ENCODE measurements at regions not wholly inside any gene's neighbourhood (a gene's known extent, or its start where the extent isn't known, plus 50 kb on each side); places are given as distances from the start of the nearest gene placed in this dataset.
"Not testable (repeated sequence)": the region's sequence is repeated elsewhere in the genome, so short reads cannot be mapped to it uniquely, and the experiment has no call there.

DNA sequence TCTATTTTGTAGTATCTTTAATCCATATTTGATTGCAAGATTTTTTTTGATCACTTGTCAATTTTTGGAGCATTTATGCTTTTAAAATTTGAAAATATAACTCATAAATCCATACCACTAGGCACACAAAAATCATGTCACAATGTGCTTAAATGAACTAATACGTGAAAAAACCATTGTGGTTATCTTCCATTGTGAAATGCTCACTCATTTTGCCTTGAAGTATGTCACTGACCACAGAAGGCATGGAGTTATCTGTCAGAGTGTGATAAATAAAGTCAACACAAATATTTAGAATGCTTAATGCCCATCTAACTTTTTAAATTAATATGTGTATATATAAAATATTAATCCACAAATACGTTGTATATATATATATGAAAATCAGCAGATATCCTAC is 347.2 kb downstream of the PTPRC start:
- DNase-seq, result no peak

DNA sequence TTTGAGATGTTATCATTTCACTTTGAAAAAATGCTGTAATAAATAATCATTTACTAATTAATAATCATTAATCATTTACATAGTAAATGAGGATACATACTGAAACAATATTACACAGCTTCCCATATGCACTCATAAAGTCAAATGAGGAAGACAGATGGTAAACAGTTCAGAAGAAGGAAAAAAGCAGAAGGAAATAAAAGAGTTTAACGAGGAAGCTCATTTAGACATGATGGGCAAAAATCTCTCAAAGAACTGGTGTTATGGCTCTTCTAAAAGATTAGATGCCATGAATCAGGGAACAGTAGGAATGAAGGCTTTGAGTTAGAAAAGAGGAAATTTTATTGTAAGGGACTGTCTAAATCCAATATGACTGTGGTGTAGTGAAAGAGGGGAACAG is 347.6 kb downstream of the PTPRC start:
- no peak for DNase-seq

DNA sequence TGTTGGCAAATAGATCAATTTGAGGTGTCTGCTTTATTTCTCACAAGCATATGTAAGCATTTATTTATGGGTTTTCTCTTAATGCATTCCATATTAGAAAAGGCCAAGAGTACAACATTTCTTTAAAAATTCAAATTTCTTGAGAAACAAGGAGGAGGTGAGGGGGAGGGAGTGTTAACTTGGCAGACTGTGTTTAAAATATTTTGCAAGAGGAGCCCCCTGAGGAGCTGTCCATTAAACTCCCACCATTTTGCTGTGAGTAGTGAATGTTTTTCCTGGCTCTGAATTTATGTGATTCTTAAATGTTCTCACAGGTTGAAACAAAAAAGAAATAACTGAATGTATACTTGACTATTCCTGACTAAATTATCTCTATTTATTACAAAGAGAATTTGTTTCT is 363.8 kb downstream of the PTPRC start:
- no peak for DNase-seq

DNA sequence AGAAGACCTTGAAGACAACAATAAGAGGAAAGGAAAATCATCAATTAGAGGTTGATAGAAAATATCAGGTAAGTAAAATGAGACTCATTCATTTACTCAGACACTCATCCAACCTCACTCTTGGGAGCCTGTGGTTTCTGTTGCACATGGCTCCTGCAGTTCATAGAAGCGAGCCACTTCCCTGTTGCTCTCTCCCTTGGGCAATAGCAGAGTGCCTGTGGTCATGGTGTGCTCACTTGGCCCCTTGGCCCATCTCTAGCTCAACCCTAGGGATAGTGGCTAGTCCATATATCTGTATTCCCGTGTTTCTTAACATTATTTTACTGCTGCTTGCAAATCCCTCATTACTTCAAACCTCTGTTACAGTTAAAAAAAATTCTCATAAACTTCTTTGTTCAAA is 368.6 kb downstream of the PTPRC start:
- DNase-seq, result no peak

DNA sequence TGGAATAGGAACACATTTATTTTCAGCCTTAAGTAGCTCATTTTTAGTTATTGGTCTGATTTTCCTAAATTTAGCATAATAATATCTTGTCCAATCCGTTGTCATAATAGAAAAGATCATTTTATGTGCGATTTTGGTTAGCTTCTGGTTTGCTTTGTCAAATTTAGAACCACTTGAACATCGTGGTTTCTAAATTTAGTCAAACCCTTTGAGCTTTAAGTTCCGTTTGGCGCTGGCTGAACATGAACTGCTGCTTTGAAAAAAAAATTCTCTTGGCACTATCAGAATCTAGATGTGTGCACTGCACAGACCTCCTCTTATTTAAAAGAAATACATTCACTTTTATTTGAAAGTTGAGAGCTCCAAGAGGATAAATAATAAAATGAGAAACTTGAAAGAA is 370.6 kb downstream of the PTPRC start:
- DNase-seq, result no peak

DNA sequence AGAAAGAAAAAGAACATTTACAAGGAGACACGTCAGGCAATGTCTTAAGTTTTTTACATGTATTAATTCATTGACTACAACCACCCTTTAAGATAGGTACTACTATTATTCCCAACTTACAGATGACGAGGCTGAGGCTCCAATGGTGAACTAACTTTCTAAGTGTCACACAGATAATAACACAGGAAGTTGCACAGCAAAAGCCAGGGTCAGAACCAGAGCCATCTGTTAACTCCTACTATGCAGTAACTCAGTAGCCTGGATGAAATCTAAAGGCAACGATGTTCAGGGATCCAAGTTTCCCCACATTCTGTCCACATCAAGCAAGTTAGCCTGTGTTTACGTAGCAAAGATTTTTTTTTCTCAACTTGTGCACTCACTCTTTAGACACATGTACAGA is 371.7 kb downstream of the PTPRC start:
- no peak for DNase-seq

DNA sequence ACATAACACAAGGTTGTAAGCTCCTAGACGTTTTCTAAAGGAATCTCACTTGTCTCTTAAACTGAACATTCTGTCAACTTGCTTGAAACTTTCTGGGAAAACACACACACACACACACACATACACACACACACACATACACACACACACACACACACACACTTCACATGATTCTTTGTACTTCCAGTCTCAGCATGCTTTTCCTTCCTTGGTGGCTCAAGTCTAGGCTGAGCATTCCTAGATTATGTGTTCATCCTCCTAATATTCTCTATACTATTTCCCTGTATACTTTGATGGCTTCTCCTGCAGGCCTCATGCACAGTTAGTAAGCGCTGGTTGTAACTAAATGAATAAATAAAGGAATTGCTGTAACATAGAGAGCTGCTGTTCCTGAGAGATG is 372.1 kb downstream of the PTPRC start:
- no peak for DNase-seq

DNA sequence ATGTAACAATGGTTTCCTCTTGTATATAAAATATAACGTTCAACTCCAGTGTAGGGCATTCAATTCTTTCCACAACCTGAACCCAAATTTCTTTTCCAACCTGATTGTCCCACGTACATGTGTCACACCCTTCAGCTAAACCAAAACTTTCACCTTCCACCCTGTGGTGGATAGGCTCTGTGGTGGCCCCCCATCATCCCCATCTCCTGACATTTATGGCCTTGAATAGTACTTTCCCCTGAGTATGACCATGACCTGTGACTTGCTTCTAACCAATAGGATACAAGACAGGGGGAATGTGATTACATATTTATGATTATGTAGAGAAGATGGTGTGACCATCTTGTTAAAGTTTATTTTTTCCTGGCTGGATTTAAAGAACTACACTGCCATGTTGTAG is 377.0 kb downstream of the PTPRC start:
- no peak for DNase-seq

DNA sequence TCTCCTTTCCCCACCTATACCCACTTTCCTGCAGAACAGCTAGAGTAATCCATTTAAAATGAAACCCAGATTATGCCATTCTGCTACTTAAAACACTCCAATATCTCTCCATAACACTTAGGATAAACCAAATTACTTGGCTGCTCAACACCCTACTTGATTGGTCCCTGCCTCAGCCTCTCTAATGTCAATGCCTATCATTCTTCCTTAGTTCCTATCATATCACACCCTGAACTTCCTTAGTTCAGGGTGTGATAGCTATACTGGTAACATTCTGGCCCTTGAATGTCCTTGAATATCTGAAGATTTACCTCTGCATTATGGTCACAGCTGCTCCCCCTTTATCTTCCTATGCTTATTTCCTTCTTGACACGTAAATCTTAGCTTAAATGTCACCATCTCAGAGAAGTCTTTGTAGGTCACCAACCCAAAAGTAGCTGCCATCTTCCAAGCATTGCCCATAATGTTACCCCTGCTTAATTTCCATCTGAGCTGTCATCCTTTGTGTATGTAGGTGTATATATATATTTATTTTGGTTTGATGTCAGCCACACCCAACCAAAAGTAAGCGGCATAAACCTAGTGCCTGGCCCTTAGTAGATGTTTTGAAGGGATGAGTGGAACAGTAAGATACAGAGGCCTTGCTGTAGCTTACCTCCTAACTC is 379.8 kb downstream of the PTPRC start:
- DNase-seq, result no peak

DNA sequence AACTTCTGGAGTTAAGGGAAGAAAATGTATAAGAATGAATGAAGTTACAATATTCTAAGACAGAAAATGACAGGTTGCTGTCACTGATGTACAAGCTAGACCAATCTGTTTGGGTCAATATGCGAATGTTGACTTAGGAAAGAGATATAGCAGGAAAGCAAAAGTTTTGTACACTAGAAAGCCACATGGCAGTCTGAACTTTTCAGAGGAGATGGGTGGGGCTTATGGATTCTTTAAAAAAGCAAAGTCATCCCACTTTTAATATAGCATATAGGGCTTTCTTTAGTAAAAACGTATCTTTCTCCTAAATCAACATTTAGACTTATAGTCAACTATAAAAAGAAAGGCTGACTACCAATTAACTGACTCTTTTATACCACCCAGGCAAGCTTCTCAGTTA is 381.2 kb downstream of the PTPRC start:
- DNase-seq, result no peak

DNA sequence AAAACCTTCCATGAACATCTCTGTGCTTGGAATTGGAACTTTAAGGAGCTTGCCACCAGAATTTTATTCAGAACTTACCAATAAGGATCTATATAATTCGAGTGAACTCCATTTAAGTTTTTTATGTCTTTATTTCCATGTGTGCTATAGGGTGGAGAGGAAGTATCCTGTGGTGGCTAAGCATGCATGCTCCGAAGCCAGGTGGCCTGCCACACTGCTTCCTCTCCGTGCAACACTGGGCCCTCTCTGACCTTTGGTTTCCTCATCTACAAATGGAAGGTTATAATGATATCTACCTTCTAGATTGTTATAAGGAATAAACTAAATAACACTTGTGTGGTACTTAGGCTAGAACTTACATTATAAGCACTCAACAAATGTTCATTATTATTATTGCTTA is 382.1 kb downstream of the PTPRC start:
- no peak for DNase-seq

DNA sequence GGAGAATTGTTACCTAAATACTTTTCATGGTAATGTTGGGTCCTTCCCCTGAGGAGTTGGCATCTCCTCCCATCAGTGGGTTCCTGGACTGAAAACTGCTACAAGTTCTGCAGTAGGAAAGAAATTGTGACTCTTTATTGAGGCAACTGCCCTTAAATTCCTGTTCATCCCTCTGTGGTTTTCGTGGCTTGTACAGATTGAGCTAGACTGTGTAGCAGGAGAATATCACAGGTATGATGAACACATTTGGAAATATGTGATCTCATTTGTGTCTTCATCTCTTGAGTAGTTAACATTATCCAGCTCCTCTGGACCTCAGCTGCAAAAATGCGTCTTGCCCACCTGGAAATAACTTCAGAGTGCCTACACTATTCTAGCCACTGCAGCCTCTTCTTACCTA is 390.6 kb downstream of the PTPRC start:
- no peak for DNase-seq

DNA sequence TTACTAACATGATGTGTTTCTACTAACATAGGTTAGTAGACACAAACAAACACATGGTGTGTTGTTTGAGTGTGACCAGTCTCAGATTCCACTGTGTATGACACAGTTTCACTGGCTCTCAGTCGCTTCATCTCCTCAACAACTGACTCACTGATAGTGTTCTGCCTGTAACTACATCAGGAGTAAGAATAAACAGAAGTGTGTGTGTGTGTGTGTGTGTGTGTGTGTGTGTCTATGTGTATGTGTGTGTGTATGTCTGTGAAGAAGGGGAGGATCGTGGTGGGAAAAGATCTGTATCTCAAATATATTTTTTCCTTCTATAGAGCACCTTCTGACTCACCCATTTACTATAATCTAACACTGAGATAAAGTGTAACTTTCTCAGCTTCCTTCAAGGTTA is 391.0 kb downstream of the PTPRC start:
- no peak for DNase-seq

DNA sequence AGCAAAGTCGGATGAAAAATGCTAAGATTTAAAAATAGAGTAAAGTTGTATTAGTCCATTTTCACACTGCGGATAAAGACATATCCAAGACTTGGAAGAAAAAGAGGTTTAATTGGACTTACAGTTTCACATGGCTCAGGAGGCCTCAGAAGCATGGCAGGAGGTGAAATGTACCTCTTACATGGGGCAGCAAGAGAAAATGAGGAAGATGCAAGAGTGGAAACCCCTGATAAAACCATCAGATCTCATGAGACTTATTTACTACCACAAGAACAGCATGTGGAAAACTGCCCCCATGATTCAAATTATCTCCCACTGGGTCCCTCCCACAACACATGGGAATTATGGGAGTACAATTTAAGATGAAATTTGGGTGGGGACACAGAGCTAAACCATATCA is 391.7 kb downstream of the PTPRC start:
- not testable (repeated sequence) for DNase-seq

DNA sequence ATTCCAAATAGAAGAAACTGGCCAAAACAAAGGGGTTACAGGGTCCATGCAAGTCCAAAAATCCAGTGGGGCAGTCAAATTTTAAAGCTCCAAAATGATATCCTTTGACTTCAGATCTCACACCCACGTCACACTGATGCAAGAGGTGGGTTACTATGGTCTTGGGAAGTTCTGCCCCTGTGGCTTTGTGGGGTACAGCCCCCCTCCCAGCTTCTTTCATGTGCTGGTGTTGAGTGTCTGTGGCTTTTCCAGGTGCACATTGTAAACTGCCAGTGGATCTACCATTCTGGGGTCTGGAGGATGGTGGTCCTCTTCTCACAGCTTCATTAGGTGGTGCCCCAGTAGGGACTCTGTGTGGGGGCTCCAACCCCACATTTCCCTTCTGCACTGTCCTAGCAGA is 392.3 kb downstream of the PTPRC start:
- DNase-seq, result not testable (repeated sequence)

DNA sequence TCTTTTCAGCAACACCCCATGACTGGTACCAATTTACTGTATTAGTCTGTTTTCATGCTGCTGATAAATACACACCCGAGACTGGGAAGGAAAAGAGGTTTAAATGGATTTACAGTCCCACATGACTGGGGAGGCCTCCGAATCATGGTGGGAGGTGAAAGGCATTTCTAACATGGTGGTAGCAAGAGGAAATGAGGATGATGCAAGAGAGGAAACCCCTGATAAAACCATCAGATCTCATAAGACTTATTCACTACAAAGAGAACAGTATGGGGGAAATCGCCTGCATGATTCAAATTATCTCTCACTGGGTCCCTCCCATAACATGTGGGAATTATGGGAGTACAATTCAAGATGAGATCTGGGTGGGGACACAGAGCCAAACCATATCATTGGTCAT is 393.6 kb downstream of the PTPRC start:
- DNase-seq, result not testable (repeated sequence)

DNA sequence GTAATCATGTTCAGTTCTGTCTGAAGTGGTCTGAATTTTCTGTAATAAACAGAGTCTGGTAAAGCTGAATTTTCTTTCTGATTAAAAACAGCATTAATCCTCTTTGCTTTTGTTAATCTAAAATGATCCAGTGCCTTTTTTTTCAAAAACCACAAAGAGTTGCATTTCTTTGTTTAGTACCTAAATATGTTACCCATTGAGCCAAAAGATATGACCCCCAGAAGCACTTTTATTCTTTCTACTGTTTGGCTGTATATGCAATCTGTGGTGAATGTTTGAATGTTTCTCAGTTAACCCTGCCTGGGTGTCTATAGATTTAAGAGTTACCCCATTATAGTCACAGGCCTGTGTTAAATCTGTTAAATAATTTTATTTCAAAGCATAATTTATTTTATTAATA is 394.8 kb downstream of the PTPRC start:
- DNase-seq, result no peak

DNA sequence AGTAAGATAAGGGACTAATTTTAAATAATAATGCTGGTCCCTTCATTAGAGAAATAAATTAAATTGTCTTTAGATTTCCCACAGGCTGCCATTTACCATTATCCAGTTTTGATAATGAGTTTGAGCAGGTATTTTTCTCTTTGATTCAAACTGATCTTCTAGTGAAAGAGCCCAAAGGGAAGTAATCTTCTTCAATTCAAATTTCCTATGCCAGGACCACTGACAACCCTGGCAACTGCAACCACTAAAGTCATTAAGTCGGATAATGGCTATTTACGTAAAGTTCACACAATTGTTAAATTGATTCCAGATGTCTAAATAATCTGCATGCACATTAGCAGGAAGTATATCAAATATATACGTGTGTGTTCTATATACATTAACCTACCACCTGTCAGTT is 399.3 kb downstream of the PTPRC start:
- DNase-seq, result no peak

DNA sequence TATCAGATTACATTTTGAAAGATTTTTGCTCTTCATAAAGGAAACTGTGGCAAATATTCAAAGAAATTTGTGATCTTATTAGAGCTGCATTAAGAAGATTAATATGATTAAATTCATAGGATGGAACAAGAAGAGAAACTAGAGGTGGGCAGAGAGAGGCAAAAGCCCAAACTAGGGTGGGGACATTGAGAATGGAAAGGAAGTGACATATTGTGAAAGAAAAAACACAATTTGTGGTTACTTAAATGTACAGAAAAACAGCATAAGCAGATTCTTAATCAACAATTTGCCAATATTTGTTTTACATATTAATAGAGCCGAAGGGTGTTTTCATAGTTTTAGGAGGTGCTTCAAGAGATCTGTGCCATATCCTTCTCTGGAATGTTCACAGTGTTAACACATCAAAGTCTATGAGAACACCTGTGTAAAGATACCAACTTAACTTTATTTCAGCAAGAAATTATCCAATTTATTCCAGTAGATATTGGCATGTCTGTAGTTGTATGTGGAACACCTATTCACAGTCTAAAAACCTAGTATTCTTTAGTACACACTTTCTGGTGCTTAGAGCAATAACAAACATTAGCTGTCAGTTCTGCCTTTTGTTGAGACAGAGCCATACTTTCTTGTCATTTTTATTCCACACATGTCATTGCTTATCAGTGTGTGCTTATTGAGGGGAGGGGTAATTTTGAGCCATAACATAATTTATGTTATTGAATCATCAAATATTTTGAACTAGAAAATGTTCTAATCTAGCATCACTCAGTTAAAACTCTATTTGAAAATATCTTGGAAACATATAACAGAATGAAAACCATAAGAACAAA is 401.5 kb downstream of the PTPRC start:
- no peak for DNase-seq

DNA sequence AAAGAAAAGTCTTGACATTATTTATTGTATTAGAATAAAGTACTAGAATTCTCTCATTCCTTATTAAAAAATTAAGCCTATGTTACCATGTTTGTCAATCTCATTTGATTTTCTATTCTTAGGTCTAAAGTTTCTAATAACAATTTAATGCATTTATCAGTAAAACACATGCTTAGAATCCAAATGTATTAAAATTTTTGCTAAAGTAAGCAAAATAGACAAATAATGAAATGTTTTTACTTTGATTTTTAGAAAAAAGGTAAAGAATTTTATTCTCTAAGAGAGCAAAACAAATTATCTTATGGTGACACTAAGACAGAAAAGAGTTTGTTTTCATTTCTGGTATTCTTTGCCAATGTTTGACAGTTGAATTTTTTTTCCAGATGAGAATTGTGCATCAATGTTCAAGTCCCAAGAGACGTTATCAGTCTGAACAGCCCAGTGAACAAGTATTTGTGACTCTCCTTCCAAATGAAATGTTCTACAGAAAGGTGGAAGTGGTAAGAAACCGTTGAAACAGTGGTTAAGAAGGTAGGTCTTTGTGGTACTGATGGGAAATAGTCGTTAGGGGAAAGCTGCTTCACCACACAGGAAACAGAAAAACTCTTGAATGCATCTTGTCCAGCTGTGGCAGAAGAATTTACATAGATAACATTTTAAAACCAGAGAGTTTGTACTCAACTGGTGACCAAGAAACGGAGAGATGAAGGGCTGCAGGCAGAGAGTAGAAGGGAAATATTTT is 402.5 kb downstream of the PTPRC start:
- no peak for DNase-seq

DNA sequence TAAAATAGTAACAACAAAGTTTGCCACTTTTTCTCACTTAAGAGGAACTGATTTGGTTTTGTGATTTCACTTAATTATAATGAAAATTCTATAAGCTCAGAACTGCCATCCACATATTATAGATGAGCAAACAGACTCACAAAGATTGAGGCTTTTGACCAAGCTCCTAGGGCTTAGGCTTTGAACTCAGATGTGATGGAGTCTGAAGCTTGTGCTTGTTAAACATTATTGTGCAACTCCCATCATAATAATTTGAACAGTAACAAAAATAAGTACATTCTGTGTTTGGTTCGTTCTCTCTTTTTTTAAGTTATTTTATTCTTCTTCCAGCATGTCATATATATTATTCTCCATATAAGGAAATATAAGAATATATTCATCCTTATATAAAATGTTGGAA is 403.4 kb downstream of the PTPRC start:
- DNase-seq, result no peak

DNA sequence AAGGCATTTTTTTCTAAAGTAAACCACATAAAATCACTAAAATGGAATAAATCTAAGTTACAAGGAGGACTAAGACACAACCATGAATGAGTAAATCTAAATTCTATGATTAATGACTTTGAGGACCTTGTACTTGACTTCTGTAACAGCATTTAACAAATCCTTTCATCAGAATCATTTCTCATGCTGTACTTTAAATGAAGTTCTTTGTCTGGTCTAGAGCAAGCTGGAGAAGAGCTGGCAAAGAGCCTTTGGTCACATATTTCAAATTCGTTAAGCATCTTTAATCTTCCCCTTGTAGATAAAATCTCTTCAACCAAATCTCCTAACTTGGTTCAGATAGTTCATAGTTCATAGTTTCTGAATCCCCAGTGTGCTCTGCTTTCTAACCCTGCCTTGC is 405.4 kb downstream of the PTPRC start:
- DNase-seq, result no peak

DNA sequence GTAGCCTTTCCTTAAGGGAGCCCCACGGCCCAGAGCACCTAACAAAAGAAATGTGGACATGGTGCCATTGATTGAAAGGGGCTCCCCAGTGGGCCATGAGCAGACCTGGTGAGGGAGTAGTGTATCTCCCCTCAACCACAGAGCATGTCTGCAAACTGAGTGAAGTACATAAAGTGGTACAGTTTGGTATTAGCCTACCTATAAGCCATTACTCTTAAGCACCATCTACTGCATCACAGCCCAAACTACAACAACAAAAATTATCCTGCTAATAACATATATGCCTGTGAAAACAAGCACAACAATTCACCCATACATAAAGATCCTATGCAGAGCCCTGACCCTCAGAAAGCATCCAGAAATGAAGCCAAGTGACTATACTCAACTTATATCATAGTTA is 407.8 kb downstream of the PTPRC start:
- DNase-seq, result no peak

DNA sequence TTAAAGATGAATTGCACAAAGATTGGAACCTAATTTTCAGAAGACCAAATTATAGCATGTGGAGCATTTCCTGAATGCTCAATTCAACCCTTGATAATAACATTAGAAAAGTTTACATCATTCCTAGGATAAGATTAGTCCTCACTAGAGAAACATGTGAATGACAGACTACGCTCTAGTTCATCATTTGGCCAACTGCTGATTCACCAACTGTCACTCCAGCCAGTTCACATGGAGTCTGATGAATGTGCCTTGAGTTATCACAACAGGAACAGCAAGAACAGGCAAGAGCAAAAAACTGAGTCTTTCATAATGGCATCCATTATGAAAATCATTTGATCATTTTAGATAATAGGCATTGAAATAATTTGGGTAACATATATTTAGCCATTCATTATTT is 415.9 kb downstream of the PTPRC start:
- no peak for DNase-seq
